NCI-H1436 treated with DMSO at 0.1 percent for 48 hours (cell line): ENCODE measurements at regions not wholly inside any gene's neighbourhood (a gene's known extent, or its start where the extent isn't known, plus 50 kb on each side); places are given as distances from the start of the nearest gene placed in this dataset.

Source experiments
- DNase-seq: peaks from one replicate; lab custom pipeline; 2025; lab: John Stamatoyannopoulos, UW

DNA sequence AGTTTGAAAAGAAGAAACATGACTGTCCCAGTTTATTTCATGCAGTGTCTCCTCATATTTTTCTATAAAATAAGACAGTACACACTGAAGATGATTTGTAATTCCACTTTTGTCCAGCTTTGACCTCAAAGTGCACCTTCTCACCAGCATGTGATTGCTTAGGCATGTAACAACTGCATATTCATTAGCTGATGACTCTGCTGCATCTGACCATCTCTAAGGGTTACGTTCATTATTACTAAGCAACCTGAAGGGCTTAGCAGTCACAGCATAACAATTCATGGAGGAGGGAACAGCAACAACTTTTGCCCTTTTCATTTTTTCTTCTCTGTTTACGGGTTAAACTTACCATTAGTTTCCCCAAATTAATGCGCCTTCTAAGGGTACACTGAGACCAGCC lies 330.6 kb upstream of the PIK3C3 start:
- DNase-seq, result no peak

DNA sequence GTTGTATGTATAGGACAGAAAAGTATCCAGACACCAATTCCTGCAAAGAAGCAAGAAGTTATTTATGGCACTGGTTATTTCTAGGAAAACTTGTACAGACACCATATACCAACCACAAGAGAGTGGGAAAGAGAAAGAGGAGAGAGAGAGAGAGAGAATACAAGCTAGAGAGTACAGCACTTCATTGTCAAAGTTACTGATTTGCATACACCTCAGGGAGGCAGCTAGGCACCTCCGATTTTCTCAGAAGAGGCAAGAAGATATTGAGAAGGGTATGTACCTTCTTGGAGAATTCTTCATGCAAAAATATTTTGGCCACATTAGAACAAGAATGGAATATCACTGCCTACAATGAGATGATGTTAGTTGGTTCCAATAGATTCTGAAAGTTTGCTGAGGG lies 333.9 kb upstream of the PIK3C3 start:
- no peak for DNase-seq

DNA sequence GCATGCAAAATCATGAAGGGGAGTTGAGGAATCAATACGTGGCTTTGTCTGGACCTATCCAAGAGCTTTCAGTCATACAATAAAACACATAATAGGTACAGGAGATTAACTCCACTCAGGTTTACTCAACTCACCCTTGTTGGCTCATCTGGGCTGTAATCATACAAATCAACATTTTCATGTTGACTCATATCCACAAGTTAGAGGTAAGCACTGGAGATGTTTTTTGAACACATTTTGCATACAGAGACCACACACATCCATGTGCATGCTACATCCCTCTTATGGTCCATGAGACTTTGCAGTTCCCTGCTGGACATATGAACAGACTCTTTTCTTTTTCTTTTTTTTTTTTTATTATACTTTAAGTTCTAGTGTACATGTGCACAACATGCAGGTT lies 336.9 kb upstream of the PIK3C3 start:
- DNase-seq, result no peak

DNA sequence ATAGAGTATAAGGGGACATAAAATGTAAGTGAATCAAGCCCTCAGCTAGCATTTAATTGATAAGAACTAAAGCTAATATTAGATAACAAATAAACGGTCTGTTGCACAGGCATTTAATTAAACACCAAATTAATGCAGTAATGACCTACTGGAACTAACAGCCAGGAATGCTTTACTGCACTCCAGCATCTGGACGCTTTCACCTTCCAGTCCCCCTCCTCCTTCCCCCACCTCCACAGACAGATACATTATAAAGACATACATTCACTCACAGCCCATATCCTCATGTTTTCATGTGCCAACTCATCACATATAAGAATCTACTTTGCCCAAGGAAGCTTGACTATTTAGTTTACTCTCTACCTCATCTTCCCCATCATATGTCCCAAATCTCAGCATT lies 337.4 kb upstream of the PIK3C3 start:
- no peak for DNase-seq

DNA sequence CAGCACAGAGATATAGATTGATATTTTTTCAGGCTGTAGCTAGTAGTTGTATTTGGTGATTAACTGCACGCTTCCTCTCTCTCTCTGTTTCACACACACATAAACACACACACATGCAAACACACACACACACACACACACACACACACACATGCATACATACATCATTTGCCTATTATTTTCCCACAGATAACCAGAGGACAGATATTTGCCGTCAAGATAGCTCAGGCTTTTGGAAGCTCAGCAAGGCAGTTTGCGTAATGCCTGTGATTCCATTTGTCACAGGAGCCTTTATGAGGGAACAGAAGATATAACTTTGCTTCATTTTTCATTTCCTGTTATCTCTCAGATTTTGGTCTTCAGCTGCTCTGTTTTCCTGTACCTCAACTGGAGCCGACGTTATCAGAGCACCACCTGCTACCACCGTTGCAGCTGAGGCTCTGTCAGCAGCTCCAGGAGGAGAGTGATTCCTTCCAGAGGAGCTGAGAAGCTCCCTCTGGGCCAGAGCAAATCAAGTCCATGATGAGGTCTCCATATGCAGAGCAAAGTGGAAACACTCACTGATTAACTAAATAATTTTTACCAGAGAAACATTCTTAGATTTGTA lies 341.9 kb upstream of the PIK3C3 start:
- DNase-seq, result no peak

DNA sequence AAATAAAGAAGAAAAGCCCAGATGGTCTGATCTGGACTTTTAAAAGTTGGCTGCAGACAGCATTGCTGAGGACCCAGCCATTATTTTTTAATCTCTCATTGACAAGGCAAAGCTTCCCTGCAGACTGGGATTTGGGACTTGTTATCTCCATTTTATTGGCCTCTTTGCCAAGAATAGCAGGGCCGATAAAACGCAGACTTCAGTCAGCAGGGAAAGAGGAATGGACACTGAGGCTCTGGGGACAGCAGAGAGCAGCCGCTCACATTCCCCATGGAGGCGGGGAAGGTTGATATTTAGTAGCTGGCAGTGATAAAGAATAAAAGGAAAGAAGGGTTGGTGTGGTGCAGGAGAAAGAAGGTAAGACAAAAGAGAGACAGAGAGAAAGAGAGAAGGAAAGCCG lies 350.1 kb upstream of the PIK3C3 start:
- DNase-seq, result no peak

DNA sequence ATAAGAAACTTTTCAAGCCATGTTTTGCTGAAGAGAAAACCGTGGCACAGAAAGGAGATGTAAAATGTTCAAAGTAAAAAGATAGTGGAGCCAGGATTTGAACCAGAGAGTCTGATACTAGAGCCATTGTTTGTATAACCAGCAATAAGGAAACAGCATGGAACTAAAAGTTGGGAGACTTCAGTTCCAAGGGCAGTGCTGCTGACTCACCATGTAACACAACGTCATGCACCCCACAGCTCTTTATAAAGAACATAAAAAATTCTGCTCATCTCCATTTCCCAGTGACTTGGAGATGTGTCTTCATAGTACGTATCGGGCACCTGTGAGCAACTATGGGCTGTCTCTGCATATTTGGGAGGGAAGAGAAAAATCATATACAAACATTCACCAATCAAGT lies 353.0 kb upstream of the PIK3C3 start:
- DNase-seq, result no peak

DNA sequence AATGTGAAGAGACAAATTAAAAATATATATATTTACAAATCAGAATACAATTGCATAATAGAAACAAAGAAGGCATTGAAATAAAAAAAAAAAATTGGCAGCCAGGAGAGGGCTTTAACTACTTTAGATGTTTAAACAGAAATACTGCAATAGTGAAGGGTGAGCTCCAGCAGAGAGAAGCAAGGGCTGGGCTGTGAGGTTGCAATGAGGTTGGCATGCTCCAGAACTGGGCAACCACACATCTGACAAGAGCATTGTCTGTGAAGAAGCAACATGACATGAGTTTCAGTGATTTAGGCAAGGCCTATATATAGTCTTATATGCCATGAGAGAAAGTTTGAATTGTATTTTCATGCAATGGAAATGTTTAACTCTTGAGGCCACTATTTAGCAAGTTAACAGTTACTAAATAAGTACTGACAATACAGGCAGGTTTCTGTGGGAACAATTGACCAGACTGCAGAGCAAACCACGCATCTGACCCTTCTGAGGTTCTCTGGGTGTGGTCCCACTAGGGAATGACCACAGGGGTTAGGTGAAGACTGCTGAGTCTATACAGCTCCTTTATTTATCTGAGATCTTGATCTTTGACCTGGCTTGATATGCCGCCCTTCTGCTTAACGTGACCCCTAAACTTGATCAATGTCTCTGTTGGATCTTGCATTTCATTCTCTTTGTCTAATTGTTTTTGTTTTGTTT lies 354.2 kb upstream of the PIK3C3 start:
- no peak for DNase-seq

DNA sequence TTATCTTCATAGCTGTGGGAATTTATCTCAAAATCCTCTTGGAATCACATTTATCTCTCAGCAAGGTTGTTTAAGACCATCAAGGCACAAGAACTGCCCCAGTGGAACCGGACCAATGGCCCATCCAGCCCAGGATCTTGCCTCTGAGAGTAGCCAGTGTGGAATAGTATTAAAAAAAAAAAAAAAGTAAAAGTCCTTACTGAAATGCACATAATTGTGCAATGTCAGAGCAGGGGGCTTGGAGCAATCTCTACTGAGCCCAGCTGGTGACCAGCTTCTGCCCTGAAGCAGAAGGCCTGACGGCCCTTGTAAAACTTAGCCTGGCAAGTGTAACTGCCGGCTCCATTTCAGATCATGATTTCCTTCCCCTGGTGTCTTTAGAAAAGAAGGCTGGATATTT lies 355.6 kb upstream of the PIK3C3 start:
- no peak for DNase-seq

DNA sequence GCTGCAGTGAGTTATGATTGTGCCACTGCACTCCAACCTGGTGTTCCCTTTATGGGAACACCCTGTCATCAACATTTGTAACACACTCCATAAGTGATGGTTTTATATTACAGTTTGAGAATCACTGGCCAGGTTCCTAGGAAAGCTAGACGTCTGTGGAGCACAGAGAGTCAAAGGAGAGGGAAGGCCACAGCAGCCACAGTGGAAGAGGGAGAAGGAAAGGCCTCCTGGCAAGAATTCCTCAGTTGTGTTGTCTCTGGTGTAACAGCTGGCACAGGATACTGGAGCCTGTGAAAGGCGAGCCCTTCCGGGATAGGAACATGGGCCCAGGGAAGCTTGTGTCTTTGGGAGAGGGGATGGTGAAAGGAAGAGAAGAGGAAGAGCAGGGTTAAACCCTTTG lies 360.5 kb upstream of the PIK3C3 start:
- no peak for DNase-seq

DNA sequence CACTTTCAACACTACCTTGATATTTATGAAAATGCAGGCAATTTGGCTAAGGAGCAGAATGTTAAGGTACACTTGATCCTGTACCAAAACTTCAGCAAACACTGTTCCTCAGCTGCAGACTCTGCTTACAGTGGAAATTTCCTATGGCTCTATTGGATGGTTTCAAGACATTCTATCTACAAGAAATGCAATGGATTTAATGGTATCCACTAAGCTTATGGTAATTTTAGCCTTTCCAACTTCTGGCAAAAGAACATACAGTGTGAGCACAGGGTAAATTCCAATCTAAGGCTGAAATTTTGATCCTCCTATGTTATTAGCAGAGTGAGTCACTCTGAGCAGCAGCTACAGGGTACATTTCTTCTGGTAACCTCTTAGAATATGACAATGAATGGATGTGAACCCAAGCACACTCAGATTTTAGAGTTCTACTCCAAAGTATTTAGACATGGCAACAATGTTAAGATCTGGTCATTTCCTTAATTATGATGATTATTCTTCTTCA lies 361.8 kb upstream of the PIK3C3 start:
- DNase-seq, result no peak

DNA sequence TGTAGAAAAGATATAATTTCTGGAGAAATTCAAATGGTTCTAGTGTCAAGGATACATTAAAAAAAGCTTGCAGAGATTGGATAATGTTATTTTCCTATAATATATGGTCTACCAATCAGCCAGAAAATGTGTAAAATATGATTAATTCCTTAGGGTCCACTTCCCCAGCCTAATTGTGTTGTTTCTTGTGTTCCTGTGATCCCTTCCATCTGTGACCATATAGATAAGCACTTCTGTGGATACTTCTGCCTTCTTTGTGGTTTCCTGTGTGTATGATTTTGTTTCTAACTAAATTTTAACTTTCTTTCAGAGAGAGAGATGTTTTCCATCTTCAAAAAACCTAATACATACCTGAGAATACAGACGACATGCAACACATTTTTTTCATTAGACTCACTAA lies 367.1 kb upstream of the PIK3C3 start:
- no peak for DNase-seq

DNA sequence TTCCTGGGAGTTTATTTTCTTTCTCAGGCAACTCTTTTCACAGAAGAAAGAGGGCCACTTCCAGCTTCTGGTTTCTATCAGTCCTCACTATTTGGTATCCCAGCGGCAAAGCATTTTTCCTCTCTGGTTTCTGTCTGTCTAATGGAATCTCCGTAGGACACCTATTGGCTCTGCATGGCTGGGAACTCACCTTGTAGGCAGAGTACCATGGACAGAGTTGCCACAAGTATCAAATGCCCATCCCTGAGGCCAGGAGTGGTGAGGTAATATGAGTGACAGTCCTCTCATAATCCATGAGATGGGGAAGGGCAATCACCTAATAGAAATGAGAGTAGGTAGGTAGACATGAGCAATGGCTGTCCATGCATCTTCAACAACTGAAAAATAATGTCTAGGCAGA lies 369.5 kb upstream of the PIK3C3 start:
- DNase-seq, result no peak

DNA sequence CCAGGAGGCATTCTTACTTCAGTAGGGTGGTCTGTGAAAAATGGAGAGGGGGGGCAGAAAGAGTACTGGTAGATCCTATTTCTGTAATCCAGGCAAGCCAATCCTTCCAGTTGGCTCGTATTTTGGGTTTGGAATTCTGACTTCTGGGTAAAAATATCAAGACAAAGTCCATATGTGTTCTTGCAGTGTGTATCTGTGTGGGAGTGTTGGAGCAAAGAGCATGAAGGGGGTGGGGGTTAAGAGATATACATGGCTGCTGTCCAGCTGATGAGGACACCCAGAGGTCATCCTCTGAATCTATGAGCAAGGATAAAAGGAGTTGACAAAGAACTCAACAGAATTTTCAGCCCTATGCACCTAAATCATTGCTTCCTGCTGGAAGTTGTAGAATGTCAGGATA lies 375.8 kb upstream of the PIK3C3 start:
- no peak for DNase-seq

DNA sequence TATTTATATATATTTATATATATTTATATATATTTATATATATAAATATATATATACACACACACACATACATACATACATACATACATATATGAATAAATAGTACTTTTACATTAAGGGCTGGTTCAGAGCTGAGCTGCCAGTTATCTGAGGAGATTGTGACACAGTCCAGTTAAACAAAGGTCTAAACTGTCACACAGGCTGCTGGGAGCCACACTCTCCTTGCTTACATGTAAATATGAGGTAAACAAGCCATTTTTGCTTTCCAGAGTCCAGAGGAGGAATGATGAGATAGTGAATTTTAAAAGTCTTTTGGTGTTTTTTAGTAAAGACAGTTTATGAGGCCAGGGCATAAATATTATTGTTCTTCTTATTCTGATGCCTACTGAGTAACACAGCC lies 377.5 kb upstream of the PIK3C3 start:
- no peak for DNase-seq

DNA sequence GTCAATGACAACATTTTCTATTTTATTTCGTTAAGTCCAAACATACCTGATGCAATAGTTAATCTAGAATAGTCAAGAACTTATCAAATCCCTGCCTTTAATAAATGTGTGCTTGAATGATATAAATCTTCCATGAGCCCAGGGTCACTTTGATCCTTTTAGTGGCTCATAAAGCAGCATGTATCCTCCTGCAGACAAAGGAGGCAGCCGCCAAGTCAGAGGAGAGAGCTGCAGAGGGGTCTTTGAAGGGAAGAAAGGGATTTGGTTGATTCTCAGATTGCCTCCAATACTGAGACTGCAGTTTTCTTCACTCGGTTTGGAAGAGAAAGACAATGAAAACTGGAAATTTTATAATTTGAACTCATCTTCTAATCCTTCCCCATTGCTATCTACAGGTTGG lies 378.4 kb upstream of the PIK3C3 start:
- no peak for DNase-seq

DNA sequence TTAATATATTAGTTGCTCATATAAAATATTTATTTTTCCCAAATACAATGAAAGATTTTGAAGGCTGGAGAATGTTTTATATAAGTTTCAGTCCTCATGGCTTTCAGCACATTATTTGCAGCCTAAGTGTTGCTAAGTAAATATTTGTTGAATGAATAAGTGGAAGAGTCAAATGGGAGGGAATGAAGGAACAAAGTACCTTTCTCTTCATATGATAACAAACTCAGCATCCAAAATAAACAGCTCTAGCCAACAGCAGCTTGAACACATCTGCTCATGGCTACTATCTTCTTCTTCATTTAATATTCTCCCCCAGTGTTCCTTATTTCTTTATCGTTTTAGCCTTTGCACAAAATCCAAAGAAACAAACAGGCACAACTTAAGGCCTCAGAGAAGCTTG lies 385.2 kb upstream of the PIK3C3 start:
- DNase-seq, result no peak

DNA sequence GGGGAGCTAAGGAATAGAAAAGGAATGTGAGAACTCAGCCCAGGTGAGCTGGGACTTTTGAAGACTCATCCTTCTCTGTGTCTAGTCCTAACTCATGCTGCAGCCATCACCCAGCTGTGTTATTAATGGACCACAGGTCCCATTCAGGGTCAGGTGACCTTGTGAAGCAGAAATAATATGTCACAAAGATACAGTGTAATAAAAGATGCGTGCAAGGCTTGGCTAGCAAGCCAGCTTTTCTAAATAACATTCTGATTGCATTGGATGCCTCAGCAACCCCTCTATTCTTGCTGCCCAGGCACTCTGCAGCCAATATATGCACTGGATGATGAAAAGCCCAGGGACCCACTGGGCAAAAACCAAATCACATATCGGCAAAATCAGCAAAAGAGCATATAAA lies 393.1 kb upstream of the PIK3C3 start:
- DNase-seq, result no peak

DNA sequence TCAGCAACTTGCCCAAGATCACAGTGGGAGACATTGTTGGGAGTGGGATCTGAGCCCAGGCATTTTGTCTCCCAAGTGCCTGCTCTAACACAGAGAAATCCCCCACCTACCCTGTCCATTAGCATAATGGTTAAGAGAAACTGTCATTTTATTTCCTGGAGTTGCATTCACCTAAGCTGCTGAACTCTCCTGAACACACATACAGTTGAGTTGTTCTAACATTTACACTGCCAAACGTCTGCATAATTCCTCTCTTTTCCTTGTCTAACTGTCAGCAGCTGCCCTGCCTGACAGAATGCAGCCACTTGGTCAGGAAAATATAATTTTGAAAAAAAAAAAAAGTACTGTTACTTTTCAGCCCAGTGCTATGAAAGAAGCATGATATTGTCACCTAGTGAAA lies 396.3 kb upstream of the PIK3C3 start:
- no peak for DNase-seq

DNA sequence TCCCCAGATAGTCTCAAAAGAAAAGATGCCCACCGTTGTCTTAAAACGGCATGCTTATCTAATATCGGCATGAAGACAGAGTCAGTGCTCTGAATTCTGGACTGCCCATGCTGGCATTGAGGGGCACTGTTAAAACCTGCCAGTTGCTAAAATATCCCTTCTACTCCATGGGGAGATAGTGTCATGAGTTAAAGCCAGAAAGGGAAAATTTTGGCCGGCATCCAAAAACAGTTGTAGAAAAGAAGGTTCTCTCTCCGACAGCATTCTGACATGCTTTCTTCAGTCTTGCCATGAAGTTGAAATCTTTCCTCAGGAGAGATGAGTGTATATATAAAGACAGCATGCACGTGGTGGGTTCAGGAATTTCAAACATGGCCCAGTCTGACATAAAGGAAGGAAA lies 401.3 kb upstream of the PIK3C3 start:
- no peak for DNase-seq

DNA sequence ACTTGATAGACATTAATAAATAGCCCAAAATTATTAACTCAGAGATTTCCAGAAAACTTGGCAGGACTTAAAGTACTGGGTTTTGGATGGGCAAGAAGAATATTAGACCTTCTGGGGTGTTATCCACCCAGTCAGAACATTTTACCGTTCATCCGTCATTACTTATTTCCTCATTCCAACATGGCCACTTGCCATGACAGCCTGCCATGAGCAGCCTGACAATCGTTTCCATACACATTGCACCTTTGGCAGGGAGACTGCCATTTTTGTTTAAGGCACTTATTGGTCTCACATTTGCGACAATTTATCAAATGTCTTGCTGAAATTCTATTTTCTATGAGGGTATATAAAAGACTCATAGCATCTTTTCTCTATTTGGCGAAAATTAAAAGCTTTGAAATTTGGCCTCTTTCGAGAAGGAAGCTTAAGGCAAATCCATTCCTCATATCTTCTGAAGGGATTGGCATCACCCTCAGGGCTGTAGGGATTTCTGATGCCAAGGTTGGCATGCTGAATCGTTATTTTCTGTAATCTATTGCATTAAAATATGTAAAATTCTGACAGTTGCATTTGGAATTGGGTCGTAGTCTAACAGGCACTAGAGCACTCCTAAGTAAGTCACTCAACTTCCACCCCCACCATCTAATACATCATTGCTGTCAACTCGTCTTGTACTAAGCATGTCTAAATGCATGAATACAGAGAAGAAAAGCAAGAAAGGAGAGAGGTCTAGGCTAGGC lies 406.3 kb upstream of the PIK3C3 start:
- DNase-seq, result no peak

DNA sequence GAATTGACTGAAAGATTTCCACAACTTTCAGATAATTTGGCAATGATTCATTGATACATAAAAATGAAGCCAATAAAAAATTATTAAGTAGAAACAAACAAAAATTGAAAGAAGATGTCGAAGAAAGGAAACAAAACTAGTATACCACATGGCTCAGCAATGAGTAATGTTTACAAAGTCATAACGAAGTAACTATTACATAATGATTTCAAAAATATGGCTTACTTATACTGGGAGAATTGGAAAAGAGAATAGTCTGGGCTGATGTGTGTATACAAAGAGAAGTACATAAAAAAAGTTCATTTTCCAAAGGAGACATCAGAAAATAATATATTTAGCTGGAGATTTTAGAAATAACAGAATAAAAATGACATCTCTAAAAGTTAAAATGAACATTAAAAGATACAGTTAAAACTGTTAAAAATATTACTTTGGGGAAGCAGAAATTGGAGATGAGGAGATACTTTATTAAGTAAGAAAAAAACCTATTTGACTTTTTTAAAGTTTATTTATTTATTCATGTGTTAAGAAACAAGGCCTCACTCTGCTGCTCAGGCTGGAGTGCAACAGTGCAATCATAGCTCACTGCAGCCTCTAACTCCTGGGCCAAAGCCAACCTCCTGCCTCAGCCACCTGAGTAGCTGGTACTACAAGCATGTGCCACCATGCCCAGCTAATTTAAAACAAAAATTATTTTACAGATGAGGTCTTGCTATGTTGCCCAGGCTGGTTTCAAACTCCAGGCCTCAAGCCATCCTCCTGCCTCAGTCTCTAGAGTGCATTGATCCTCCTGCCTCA lies 409.7 kb upstream of the PIK3C3 start:
- DNase-seq, result no peak

DNA sequence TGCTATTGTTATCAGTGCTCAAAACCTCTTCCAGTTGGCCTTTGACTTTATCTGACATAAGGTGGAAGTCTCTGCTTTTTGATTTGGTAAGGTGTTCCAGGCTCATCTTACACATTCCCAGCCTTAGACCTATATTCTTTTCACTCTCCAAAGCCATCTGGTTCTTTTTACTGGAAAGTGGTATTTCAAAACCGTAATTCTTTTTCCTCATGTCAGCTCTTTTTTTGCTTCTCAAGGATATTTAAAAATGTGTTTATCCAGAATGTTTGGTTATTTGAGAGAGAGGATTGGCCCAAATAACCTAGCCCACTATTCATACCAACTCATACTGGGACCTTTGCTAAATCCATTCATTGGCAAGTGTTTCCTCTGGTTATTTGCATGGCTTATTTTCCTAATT lies 411.2 kb upstream of the PIK3C3 start:
- no peak for DNase-seq
